LNCAP (cell line): ENCODE measurements at regions not wholly inside any gene's neighbourhood (a gene's known extent, or its start where the extent isn't known, plus 50 kb on each side); places are given as distances from the start of the nearest gene placed in this dataset.

Experiments
- TF ChIP-seq, protein P1 (sequence below): fragments of 450-650 bp; IDR thresholded peaks from 2 replicates; pipeline ENCODE4 v1.5.1; 2017; ENCODE audit warnings: mild to moderate bottlenecking

DNA sequence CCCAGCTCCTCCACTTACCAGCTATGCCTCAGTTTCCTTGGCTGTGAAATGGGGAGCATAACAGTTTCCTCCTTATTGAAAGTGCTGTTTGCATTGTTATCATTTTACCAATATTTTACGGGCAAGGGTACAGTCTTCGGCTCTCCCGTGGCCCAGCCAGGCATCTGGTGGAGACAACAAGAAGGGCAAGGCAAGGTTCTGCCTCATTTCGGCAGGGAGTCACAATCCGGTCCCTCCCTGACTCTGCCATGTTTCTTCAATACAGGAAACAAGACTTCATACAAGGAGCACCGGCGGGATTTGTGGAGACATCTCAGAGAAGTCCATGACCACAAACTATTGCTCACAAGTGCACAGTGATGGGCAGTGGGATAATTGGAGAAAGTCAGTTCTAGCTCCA lies 174.0 kb downstream of the FGF18 start:
- TF ChIP-seq, protein P1, sequence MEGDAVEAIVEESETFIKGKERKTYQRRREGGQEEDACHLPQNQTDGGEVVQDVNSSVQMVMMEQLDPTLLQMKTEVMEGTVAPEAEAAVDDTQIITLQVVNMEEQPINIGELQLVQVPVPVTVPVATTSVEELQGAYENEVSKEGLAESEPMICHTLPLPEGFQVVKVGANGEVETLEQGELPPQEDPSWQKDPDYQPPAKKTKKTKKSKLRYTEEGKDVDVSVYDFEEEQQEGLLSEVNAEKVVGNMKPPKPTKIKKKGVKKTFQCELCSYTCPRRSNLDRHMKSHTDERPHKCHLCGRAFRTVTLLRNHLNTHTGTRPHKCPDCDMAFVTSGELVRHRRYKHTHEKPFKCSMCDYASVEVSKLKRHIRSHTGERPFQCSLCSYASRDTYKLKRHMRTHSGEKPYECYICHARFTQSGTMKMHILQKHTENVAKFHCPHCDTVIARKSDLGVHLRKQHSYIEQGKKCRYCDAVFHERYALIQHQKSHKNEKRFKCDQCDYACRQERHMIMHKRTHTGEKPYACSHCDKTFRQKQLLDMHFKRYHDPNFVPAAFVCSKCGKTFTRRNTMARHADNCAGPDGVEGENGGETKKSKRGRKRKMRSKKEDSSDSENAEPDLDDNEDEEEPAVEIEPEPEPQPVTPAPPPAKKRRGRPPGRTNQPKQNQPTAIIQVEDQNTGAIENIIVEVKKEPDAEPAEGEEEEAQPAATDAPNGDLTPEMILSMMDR = no peak

DNA sequence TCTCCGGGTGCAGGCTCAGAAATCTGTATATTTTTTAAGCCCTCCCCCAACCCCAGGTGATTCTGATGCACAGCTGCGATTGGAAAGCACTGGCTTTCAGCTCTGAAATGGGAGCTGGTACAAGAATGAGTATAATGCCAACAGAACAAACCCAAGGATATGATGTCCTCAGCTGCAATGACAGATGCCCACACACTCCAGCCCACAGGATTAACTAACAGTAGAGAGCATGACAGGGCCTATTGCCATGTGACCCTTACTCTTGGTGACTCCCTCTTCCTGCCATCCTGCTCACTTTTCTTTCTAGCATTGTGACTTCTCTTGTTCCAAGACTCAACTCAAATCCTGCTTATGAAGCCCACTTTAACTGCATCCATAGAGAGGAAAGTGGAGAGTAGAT lies 174.5 kb downstream of the FGF18 start:
- TF ChIP-seq, protein P1 = no peak

DNA sequence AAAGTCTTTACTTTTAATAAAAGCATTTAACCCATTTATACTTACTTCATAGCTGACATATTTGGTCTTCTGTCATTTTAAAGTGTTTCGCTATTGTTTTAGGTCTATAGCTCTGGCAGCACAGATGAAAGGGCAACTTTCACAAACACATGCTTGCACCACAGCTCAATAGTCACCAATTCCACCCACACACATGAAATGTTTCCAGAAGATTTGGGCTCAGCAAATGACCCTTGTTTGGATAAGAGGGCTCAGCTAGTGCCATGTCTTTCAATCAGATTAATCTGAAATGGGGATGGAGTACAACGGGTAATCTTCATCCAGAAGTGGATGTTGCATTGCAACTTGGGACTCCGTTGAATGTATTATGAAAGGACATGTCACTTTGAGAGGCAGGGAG lies 176.0 kb downstream of the FGF18 start:
- TF ChIP-seq, protein P1 = no peak

DNA sequence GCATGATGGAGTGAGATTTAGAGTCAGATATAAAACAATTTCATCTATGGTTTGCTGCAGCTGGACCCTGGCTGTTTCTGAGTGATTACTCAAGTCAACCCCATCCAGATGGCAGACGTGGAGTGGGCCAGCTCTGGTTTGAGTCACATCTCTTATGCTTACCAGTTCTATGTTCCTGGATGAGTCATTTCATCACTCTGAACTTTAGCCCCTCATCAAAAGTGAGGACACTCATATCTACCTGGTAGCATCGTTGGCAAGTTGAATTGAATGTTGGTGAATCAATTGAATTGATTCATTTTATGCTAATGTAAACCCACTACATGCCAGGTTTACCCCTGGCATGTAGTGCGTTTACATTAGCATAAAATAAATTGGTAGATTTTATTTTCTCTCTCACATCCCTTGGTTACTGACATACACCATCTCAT lies 176.4 kb downstream of the FGF18 start:
- TF ChIP-seq, protein P1 = no peak

DNA sequence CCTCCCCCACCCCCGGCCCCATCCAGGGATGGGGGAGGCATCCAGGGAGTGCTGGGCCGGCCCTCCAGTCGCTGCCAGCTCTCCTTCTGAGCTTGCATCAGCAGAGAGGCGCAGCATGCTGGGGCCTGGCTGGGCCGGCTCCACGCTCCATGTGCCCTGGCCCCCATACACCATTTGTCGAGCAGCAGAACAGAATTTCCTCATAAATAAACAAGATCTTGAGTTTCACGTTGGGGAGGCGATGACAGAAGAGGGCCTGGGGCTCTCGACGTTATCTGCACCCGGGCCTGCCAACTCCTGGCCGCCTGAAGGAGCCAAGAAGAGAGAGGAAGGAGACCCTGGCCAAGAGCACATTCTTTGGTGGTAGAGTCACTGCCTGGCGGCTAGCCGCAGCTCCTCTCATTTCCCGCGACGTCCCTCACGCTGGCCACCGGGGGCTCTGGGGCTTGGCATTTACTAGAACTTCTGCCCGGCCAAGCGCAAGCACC lies 177.0 kb downstream of the FGF18 start:
- TF ChIP-seq, protein P1 = no peak

DNA sequence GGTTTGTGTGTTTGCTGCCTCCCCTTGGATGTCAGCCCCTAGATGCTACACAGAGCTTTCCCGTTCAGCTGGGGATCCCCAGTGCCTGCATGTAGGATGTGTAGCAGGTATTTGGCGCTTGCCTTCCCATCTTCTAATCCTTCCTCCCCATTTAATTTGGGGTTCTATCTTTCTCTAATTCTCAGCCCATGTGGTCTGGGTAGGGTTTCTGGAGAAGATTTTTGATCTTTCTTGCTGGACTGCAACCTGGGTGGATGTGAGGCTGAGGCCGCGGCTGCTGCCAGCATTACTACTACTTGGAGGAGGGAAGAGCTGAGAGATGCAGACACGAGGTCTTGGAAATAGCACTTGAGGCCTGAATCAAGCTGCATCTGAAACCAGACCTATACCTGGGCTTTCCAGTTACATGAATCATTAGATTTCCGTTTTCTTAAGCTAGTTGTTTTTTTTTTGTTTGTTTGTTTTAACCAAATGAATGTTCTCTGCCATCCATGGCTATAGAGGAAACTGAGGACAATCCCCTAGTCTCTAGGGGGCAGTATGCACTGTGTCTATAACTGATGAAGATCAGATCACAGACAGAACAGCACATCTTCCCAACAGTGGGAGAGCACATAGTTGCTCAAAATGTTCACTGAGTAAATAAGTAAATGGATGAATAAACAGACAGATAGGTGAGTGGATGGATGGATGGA lies 178.6 kb downstream of the FGF18 start:
- TF ChIP-seq, protein P1 = no peak

DNA sequence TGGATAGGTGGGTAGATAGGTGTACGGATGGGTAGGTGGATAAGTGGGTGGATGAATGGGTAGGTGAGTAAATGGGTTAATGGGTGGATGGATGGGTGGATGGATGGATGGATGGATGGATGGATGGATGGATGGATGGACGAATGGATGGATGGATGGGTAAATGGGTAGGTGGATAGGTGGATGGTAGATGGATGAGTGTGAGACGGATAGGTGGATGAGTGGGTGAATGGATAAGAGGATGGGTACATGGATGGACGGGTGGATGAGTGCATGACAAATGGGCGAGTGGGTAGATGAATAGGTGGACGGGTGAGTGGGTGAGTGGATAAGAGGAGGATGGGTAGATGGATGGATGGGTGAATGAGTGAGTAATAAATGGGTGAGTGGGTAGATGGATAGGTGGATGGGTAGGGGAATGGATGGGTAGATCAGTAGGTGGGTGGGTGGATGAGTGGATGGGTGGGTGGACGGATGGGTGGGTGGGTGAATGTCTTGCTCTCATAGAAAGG lies 179.2 kb downstream of the FGF18 start:
- TF ChIP-seq, protein P1 = no peak
